Activated effector memory CD4-positive, alpha-beta T cell treated with Interleukin-2 at 50 U/mL for 16 hours (primary cell): ENCODE measurements at regions not wholly inside any gene's neighbourhood (a gene's known extent, or its start where the extent isn't known, plus 50 kb on each side); places are given as distances from the start of the nearest gene placed in this dataset.
"Not testable (repeated sequence)": the region's sequence is repeated elsewhere in the genome, so short reads cannot be mapped to it uniquely, and the experiment has no call there.

Experiments
- DNase-seq: peaks from one replicate; pipeline ENCODE4 v3.0.0-alpha.2; 2020

GRCh38 chr10:131823601-131824099, 77.2 kb upstream of the PPP2R2D start:
- not testable (repeated sequence) for DNase-seq

DNA sequence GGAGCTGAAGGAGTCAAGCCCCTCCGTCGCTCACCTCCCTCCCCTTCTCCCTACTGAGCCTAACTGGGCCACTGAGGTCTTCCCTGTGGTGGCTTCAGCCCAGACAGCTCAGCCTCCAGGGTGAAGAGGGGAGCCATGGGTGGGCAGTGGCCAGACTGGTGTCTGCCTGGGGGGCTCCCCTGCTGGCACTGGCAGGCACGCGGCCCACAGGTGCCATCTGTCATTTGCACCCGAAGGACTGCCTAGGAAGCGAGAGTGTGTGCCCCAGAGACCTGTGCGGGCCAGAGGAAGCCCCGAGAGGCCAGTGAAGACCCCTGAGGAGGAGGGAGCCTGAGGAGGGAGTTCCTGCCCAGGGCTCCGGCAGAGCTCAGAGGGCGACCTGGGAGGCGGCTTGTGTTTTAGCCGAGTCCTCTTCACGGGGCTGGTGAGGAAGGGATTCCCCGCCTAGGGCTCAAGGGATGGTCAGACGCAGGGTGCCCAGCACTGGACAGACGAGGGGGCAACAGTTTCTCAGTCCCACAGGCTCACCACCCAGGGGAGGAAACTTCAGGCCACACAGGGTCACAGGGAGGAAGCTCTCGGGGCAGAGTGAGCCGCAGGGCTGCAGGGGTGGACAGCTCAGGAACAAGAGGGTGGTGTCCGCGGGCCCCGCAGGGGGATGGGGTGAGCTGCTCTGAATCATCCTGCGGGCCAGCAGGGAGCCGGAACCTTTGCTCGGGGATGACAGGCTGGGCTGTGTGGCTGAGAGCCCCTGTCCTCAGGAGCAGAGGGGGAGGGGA, 76.2 kb upstream of the PPP2R2D start:
- no peak for DNase-seq

DNA sequence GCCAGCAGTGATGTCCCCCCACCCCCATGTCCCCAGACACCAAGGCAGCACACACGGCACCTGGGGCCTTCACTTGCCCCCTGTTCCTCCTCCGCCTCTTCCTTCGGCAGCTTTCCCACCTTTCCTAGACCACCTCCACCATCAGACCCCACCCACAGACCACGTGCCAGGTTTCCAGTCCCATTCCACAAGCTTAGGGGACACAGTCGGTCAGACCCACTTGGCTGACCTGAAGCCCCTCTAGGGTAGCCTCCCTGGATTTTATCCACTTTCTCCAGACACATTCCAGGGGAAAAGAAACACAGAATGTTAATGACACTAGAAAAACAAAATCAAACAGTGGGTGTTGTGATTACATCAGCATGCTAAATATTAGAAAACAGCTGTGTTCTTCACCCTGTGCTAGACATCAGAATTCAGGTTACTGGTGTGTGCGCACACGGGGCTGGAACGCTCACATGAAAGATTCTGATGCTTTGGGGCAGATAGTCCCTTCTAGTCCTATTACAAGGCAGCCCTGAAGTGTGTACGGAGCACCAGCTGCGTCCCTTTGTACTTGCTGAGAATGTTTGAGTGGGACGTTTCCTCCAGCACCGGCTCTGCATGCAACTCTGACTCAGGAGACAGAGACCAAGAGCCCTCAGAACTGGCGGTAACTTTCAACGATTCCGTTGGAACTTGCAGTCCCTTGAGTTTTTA, 75.5 kb upstream of the PPP2R2D start:
- no peak for DNase-seq

DNA sequence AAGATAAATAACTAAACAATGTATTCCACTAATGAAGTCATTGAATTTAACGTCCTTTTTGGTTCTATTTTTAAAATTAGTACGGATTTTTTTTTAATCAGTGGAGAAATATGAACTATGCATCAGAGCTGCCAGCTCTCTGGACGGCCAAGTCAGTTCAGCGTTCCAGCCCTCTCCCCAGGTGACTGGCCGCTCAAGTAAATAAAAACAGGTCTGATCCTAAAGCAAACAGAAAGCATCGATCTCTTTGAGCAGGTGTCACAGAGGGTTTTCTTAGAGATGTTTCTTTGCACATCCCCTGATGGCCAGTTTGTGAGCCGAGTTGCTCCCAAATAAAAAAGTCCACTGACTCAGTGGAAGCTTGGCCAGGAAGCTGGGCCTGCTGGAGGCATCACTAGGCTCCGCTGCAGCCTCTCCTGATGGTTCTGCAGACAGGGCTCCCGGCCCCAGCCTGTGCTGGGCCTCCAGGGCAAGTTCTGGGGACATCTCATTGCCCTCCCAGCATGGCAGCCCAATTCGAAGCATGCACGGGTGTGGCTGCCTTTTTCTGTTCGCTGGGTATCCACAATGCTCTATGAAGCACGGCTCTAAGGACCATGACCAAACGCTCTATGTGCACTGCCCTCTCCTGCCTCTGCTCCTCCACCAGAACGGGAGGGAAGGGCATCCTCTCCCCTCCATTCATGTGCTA, 74.7 kb upstream of the PPP2R2D start:
- DNase-seq: no peak

DNA sequence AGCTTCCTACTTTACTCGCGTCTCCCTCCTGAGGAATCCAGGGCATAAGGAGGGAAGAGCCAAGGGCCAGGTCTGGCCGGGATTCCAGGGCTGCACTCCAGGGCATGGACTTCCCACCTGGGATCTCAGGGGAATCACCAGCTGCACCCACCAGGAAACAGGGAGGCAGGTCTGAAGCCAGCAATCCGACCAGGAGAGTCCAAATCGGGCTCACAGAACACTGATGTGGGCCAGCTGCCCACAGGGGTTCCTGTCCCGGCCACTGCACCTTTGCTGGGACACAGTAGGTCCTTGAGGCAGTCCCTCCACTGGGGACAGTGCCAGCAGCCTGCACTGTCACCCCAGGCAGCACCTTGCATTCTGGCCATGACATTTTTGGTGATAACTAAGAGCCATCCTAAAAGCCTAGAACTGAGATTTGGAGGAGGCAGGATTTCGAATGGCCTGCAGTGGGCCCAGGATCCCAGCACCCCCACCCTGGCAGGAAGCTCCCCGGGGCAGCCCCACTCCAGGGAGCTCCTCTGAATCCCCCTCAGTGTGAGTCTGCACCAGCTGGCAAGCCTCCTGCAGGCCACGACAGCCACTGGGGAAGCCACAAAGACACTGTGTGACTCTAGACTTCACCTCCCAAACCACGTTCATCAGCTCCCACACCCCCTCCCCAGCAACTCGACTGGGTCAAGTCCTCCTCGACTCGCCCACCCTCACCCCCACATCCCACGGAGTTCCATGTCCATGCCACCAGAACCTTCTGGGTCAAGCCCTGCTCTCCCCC, 71.5 kb upstream of the PPP2R2D start:
- no peak for DNase-seq

DNA sequence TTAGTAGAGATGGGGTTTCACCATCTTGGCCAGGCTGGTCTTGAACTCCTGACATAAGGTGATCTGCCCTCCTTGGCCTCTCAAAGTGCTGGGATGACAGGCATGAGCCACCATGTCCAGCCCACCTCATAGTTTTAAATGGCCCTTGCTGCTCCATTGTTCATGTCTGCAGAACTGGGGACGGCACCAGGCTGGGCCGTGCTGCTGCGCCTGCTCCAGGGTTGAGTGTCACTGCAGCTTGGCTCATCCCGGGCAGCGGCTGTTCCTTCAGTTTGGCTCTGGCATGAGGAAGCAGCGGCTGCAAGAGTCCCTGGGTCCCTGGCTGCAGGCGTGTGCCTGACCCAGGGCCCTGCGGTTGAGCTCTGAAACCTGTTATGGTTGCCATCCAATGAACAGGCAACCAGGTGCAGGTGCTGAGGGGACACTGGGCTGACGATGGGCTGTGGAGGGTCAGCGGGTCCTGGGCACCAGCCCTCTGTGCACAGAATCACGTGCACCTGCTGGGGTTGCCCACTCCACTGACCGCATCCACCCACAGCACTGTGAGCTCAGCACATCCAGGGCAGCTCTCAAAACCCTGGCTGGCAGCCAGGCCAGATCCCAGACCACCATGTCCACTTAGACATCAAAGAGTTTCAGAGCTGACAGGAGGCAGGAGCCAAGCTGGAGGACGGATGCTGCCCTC, 70.2 kb upstream of the PPP2R2D start:
- no peak for DNase-seq

GRCh38 chr10:131831561-131831960, 69.2 kb upstream of the PPP2R2D start:
- no peak for DNase-seq

GRCh38 chr10:131832056-131832685, 68.6 kb upstream of the PPP2R2D start:
- no peak for DNase-seq

- DNase-seq: no peak
Measured at GRCh38 chr10:131833013-131833412, 67.8 kb upstream of the PPP2R2D start.

DNA sequence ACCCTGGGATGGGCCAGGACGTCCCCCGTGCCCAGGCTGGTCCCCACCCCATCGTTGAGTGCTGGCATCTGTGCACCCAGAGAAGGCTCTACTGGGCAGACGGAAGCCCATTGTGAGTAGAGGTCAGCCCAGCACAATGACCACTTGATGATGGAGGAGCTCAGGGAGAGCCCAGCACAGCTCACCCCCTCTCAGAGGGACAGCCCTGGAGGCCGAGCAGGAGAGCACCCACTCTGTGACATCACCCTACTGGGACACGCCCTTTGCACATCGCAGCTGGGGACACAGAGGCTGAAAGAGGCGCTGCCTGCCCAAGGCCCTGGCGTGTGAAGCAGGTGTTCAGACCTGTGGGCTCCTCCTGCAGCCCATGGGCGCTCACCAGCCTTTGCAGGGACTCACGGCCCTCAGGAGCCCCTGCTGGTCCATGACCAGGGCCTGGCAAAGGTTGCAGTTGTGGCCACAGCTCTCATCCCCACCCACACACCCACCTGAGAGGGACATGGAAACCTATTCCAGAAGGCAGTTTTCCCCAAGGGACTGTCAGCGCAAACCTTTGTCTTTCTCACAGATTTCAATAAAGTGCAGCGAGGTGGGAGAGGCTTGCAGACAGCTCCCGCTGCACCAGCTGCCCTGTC, 67.2 kb upstream of the PPP2R2D start:
- DNase-seq: no peak

DNA sequence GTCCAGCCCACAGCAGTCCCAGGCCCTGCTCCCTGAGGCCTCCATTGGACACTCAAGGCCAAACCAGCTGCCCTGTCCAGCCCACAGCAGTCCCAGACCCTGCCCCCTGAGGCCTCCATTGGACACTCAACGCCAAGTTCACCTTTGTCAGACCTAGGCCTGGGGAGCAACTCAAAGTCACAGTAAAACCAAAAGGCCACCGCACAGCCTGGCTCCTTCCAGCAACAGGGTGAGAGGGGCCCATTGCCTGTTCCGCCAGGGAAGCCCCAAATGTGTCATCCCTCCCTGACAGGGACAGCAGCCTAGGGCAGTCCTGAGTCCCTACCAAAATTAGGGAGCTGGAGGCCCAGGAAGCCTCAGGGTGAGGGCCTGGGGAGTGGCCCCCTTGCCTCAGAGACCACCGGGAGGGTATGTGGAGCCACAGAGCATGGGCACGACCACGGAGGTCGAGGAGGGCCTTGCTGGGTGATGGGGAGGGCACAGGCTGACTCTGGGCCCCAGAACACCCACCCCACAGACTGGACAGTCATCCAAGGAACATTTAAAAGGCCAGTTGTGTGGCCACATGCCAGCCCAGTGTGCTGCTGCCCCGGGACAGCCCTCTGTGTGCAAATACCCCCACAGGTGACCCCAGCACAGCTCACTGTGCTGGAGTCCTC, 66.5 kb upstream of the PPP2R2D start:
- no peak for DNase-seq

GRCh38 chr10:131838966-131839742, 61.7 kb upstream of the PPP2R2D start:
- DNase-seq: no peak

- not testable (repeated sequence) for DNase-seq
Measured at GRCh38 chr10:131839880-131840787, 60.7 kb upstream of the PPP2R2D start.

GRCh38 chr10:131840788-131841118, 60.1 kb upstream of the PPP2R2D start:
- no peak for DNase-seq

DNA sequence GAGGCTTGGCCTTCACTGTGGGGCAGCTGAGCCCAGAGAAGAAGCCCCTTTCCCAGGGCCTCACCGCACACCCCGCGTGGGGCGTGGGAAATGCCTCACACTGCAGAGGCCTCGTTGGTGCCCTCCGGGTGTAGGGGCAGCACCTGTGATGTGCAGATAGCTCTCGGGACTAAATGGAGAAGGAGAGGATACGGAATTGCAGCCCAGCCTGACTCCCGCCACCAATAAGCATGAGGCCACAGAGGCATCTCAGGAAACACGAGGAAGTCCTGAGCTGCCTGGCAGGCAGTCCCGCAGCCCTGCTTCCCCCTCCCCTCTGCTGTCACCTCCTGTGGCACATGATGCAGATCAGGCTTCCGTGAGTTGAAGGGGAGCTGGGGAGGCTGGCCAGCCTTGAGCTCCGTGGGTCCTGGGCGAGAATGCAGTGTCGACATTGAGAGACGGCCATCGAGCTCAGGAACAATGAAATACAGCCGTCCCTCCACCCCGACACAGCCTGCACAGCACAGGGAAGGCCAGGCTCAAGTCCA, 59.6 kb upstream of the PPP2R2D start:
- no peak for DNase-seq

DNA sequence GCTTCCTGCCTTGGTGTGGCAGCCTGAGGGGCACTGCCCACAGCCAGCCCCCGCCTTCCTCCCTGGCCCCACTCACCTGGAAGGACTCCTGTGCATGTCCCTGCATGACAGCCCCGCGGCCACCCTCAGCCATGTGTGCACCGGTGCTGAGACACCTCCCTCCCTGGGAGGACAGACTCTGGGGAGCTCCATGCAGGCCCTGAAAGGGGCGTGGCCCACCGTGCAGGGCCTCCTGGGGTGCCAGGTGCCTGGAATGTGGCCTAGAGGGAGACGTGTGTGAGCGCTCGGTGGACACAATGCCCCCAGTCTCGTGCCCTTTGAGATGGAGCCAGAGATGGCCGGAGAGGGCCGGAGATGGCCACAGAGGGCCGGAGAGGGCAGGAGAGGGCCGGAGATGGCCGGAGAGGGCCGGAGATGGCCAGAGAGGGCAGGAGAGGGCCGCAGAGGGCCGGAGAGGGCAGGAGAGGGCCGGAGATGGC, 59.1 kb upstream of the PPP2R2D start:
- DNase-seq: no peak

GRCh38 chr10:131842351-131843088, 58.3 kb upstream of the PPP2R2D start:
- no peak for DNase-seq
